Cerebellar nuclear complex (tissue), 1 donor: ENCODE measurements at regions not wholly inside any gene's neighbourhood (a gene's known extent, or its start where the extent isn't known, plus 50 kb on each side); places are given as distances from the start of the nearest gene placed in this dataset.

Experiments
- DNase-seq, 2 experiments: peaks; one replicate each; lab custom pipeline; 2025; lab: John Stamatoyannopoulos, UW

GRCh38 chr20:57876163-57876562 is 166.3 kb upstream of the PMEPA1 start:
- DNase-seq = no peak

GRCh38 chr20:57874141-57874540 is 164.3 kb upstream of the PMEPA1 start:
- no peak for DNase-seq

GRCh38 chr20:57872816-57873409 is 163.1 kb upstream of the PMEPA1 start:
- no peak for DNase-seq

- no peak for DNase-seq
Measured at GRCh38 chr20:57871237-57871632, 161.4 kb upstream of the PMEPA1 start.

GRCh38 chr20:57870597-57871236 is 160.9 kb upstream of the PMEPA1 start:
- no peak for DNase-seq

- DNase-seq = no peak
Measured at GRCh38 chr20:57869951-57870315, 160.1 kb upstream of the PMEPA1 start.

- DNase-seq = no peak
Measured at GRCh38 chr20:57869291-57869950, 159.6 kb upstream of the PMEPA1 start.

- no peak for DNase-seq
Measured at GRCh38 chr20:57868310-57868709, 158.5 kb upstream of the PMEPA1 start.

GRCh38 chr20:57867807-57868206 is 158.0 kb upstream of the PMEPA1 start:
- DNase-seq = no peak

GRCh38 chr20:57867181-57867803 is 157.5 kb upstream of the PMEPA1 start:
- DNase-seq = no peak

- no peak for DNase-seq
Measured at GRCh38 chr20:57866250-57867106, 156.7 kb upstream of the PMEPA1 start.

- DNase-seq = no peak
Measured at GRCh38 chr20:57865266-57865665, 155.5 kb upstream of the PMEPA1 start.

- DNase-seq = no peak
Measured at GRCh38 chr20:57860576-57860975, 150.8 kb upstream of the PMEPA1 start.

GRCh38 chr20:57857969-57858368 is 148.2 kb upstream of the PMEPA1 start:
- DNase-seq = no peak

GRCh38 chr20:57857118-57857517 is 147.3 kb upstream of the PMEPA1 start:
- no peak for DNase-seq

GRCh38 chr20:57856658-57857057 is 146.8 kb upstream of the PMEPA1 start:
- no peak for DNase-seq

- no peak for DNase-seq
Measured at GRCh38 chr20:57851796-57852195, 142.0 kb upstream of the PMEPA1 start.

GRCh38 chr20:57851025-57851682 is 141.3 kb upstream of the PMEPA1 start:
- no peak for DNase-seq

GRCh38 chr20:57849521-57850215 is 139.9 kb upstream of the PMEPA1 start:
- DNase-seq = no peak

GRCh38 chr20:57849121-57849520 is 139.3 kb upstream of the PMEPA1 start:
- no peak for DNase-seq

- DNase-seq = no peak
Measured at GRCh38 chr20:57848282-57848681, 138.5 kb upstream of the PMEPA1 start.
